Sigmoid colon (tissue), 3 donors: ENCODE measurements at regions not wholly inside any gene's neighbourhood (a gene's known extent, or its start where the extent isn't known, plus 50 kb on each side); places are given as distances from the start of the nearest gene placed in this dataset.

Experiments
- POLR2A ChIP-seq, 2 donors: fragments of 450-650 bp; IDR thresholded peaks; one replicate each; pipeline ENCODE4 v1.6.1; 2016; ENCODE audit warnings: antibody characterized with exemption in 2 of 2, mild to moderate bottlenecking in 2 of 2, moderate library complexity in 2 of 2
- TF ChIP-seq, protein P1 (sequence below), 4 experiments: fragments of 450-650 bp in 3 of 4; fragments of 200-600 bp in 1 of 4; IDR thresholded peaks; one replicate each; pipeline ENCODE4 v1.5.1; 2016 to 2019; ENCODE audit warnings: antibody characterized with exemption in 4 of 4, mild to moderate bottlenecking in 3 of 4, moderate library complexity in 2 of 4

DNA sequence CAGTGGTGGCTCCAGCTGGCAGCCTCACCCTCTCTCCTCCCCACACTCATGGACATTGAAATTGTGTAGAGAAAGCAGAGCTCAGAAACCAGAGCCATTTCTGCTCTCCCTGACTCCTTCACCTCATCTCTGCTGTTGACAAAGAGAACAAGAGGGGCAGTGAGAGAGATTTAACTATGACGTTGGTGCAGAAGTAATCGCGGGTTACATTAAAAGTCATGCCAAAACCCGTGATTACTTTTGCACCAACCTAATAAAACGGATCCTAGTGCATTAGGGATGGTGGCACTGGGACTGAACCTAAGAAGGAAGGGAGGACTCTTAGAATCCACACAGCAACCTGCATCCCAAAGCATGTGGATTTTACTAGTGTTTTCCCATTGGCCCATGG is 113.3 kb upstream of the CDC42EP3 start:
- TF ChIP-seq, protein P1, sequence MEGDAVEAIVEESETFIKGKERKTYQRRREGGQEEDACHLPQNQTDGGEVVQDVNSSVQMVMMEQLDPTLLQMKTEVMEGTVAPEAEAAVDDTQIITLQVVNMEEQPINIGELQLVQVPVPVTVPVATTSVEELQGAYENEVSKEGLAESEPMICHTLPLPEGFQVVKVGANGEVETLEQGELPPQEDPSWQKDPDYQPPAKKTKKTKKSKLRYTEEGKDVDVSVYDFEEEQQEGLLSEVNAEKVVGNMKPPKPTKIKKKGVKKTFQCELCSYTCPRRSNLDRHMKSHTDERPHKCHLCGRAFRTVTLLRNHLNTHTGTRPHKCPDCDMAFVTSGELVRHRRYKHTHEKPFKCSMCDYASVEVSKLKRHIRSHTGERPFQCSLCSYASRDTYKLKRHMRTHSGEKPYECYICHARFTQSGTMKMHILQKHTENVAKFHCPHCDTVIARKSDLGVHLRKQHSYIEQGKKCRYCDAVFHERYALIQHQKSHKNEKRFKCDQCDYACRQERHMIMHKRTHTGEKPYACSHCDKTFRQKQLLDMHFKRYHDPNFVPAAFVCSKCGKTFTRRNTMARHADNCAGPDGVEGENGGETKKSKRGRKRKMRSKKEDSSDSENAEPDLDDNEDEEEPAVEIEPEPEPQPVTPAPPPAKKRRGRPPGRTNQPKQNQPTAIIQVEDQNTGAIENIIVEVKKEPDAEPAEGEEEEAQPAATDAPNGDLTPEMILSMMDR (IDR thresholded peaks at IDR 0.05), result no peak
- no peak for TF ChIP-seq POLR2A (IDR thresholded peaks at IDR 0.05)
